ENCODE measurements at regions not wholly inside any gene's neighbourhood (a gene's known extent, or its start where the extent isn't known, plus 50 kb on each side); places are given as distances from the start of the nearest gene placed in this dataset.

- no peak for DNase-seq
These were observed 145.5 kb downstream of the WNT5A start for GRCh38 chr3:55341502-55342031.

GRCh38 chr3:55339819-55340218 is 147.3 kb downstream of the WNT5A start:
- no peak for DNase-seq

DNA sequence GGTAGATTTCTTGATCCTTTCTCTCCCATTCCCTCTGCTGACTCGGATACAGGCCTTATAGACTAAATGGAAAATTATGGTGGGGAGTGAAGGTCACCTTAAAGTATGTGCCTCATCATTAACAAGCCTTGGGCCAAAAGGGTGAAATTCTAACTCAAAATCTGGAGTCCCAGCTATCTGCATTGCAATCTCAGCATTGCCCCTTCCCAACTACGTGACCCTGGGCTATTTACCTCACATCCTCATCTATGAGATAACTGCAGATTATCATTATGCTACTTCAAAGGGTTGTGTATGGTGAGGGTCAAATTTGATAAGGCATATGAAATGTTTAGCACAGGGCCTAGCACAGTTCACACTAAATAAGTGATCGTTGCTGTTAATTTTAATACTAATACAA is 147.7 kb downstream of the WNT5A start:
- DNase-seq: no peak

- no peak for DNase-seq
These were observed 149.4 kb downstream of the WNT5A start for GRCh38 chr3:55337641-55338180.

GRCh38 chr3:55333923-55334322 is 153.2 kb downstream of the WNT5A start:
- no peak for DNase-seq

DNA sequence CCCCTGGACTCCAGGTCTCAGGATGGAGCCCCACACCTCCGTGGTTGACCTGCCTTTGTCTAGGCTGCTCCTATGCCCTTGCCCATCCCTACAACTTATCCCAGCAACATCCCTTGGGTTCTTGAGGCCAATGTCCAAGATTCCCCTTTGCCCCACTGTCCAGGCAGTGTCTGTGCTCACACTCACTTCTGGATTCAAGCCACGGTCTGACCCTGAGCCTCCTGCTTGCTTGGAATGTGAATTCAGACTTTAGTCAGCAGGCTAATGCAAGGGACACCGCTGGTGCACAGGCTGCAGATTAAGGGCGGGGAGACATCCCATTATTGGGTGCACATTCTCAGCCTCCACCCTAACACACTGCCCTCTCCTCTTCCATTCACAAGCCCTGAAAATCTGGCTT is 154.1 kb downstream of the WNT5A start:
- no peak for DNase-seq

DNA sequence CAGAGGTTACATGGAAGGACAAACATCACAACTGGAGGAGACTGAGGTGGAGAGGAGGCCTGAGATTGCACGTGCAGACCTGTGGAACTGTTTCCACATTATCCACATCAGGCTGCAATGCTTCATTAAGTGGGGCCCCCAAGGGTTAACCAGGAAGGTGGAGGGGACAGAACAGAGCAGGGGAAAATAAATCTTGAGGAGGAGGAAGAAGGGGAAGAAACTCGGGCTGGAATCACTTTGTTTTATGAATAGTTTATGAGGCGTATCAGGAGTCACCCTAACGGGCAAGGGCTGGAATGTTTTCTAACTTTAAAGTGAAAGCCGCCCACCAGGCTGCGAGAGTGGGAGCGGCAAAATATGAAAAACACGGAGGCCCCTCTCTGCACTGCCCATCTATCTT is 154.9 kb downstream of the WNT5A start:
- DNase-seq: no peak

- no peak for DNase-seq
These were observed 155.6 kb downstream of the WNT5A start for GRCh38 chr3:55331524-55331923.

DNA sequence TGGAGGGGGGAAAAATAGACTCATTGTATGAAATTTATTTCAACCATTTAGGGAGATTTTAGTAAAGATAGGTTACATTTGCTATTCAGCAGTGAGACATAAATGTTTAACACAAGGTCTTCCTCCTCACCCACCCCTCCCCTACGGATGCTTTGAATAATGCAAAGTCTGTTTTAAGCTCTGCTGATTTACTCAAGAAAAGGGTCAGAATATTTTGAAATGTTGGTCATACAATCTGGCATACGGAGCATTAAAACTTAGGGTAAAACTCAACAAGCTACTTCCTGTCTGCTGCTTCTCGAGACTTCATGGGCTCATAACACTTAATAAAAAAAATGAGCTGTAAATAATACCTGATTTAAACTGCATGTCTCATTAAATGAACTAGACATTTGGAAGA is 156.3 kb downstream of the WNT5A start:
- DNase-seq: no peak

DNA sequence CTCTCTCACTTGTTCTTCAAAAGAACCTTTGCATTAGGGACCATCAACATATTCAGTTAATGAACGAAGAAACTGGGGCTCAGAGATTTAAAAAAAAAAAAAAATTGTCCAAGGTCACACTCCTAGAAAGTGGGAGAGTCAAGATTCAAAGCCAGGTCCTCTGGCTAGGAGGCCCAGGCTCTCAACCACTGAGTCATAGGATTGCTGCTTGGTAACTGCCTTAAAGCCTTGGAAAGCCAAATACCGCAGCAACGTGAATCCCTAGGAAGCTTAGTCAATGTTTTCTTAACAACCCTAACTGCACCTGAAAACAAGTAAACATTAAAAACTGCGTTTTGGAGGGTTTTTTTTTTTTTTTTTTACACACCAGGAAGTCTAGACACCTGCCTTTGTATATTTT is 156.8 kb downstream of the WNT5A start:
- DNase-seq: no peak

- no peak for DNase-seq
These were observed 157.3 kb downstream of the WNT5A start for GRCh38 chr3:55329849-55330248.

- DNase-seq: no peak
These were observed 159.8 kb downstream of the WNT5A start for GRCh38 chr3:55327131-55327920.

- no peak for DNase-seq
These were observed 164.5 kb downstream of the WNT5A start for GRCh38 chr3:55322638-55323037.

- DNase-seq: no peak
These were observed 166.2 kb downstream of the WNT5A start for GRCh38 chr3:55320928-55321327.

- no peak for DNase-seq
These were observed 171.7 kb downstream of the WNT5A start for GRCh38 chr3:55315396-55315795.

- DNase-seq: no peak
These were observed 173.4 kb downstream of the WNT5A start for GRCh38 chr3:55313666-55314065.

DNA sequence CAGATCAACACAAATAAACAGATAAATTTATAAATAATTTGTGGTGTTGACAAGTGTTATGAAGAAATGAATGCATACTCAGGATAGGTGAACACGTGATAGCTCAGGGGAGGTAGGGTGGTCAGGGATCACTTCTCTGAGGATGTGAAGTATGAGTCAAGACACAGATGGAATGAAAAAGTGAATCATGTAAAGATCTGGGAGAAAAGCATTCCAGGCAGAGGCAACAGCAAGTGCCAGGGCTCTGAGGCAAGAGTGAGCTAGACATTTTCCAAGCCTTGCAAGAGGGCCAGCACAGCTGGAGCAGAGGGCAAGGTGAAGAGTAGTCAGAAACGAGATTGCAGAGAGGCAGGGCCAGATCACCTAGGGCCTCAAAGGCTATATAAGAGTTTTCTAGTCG is 177.8 kb downstream of the WNT5A start:
- DNase-seq: no peak

DNA sequence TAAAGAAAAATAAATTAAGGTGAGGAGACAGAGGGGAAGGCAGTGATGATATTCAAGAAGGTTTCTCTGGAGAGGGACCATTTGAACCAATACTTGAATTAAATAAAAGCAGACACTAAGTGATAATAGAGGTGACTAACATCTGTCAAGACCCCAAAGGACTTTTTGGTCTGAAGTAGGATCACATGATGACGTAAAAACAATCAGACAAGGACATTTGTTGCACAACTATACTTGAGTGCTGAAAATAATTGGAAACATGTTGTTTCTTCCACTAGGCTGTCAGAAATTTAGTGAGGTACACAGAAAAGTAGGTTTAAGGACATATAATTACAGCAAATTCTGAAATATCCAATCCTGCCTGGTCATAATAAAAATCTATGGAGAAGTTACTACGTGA is 179.5 kb downstream of the WNT5A start:
- DNase-seq: no peak

DNA sequence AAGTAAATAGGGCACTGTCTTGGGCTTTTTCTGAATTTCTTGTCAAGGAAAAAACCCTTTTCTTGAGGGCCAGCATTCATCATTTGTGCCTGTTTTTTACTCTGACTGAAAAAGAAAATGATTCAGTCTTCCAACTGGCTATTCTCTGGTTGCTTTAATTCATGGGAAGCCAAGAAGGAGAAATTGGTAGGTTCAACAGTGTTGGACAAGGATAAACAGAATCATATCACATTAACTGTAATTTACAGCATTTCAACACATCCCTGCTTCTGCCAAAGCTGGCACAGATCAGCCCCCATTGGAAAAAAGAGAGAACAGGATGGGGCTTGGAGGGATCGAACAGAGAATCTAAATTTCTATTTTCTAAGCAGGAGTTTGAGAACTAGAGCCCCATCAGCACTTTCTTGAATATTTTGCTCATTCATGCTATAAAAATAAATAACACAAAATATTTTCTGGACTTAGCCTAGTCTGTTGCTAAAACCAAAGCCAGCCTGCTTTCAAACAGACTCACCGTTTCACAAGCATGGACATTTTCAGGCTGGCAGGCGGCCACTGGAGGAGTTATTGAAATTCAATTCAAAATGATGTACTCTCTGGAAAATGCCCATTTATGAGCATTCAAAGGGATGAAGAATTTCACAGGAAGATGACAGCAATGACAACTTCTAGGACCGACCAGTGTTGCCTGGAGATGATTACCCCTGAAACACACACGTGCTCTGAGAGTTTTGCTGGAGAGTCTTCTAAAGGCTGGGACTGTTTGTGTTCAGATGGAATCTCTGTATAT is 181.2 kb downstream of the WNT5A start:
- no peak for DNase-seq

DNA sequence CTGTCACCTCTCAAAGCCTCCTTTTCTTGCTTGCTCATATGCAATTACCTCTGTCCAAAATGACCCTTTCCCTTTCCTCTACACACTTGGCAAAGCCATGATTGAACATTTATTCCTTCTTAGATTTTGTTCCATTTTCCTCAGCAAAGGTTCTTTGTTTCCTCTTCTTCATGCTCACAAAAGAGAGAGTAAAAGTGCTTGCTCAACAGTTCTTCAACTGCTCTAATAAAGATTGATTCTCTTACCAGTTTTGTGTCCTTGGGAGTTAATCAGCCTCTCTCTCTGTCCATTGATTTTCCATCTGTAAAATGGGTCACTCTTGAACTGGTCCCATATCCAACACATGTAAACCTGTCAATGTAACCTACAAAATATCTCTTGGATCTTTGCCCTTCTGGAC is 186.4 kb downstream of the WNT5A start:
- DNase-seq: no peak

- no peak for DNase-seq
These were observed 189.4 kb downstream of the WNT5A start for GRCh38 chr3:55297706-55298105.

- no peak for DNase-seq
These were observed 189.9 kb downstream of the WNT5A start for GRCh38 chr3:55297245-55297644.

- no peak for DNase-seq
These were observed 190.3 kb downstream of the WNT5A start for GRCh38 chr3:55296791-55297190.

- DNase-seq: no peak
These were observed 191.1 kb downstream of the WNT5A start for GRCh38 chr3:55296030-55296429.
